ENCODE measurements at regions not wholly inside any gene's neighbourhood (a gene's known extent, or its start where the extent isn't known, plus 50 kb on each side); places are given as distances from the start of the nearest gene placed in this dataset.

- CTCF ChIA-PET: interaction anchor here (0.8 kb wide), 1 partner anchor 324 kb away, joined by 3 read pairs; no protein-coding TSS in a partner anchor
Observed at GRCh38 chr5:164098531-164098930, 593.1 kb downstream of the MAT2B start.

GRCh38 chr5:164098979-164099378, 593.6 kb downstream of the MAT2B start:
- H3K4me3 Mint-ChIP-seq: no peak overlapping the region
- CTCF ChIA-PET: interaction anchor here (0.8 kb wide), 1 partner anchor 323 kb away, joined by 3 read pairs; no protein-coding TSS in a partner anchor
- H3K36me3 Mint-ChIP-seq: peaks cover 1% of the 10 kb centered on the region; the same call in 1 of the 2 replicates

More at GRCh38 chr5:164098531-164098930, 593.1 kb downstream of the MAT2B start:
- Mint-ChIP-seq H3K9me3 (no peaks in the 10 kb centered on the region; the same call in 1 of the 2 replicates), H3K27me3 (ENCODE audit: low read depth) (no peaks in the 10 kb centered on the region), H3K36me3 (no peaks in the 10 kb centered on the region), H3K4me3 (no peak overlapping the region), H3K27ac (no peak overlapping the region), H3K4me1 (peaks cover 12% of the 10 kb centered on the region)
- TF ChIP-seq SMAD4 (CRISPR knock-in tag; IDR thresholded peaks at IDR 0.05) (no peak), NFATC4 (CRISPR knock-in tag; IDR thresholded peaks at IDR 0.05) (no peak), FOXK1 (CRISPR knock-in tag; IDR thresholded peaks at IDR 0.05) (no peak), TCF7 (CRISPR knock-in tag; IDR thresholded peaks at IDR 0.05; ENCODE audit: low read depth) (no peak), OVOL2 (CRISPR knock-in tag; IDR thresholded peaks at IDR 0.05; ENCODE audit: borderline replicate concordance) (no peak), AR (CRISPR knock-in tag; IDR thresholded peaks at IDR 0.05) (no peak), PRRX2 (CRISPR knock-in tag; IDR thresholded peaks at IDR 0.05) (no peak), KAT7 (CRISPR knock-in tag; IDR thresholded peaks at IDR 0.05; ENCODE audit: borderline replicate concordance) (no peak), EMX1 (CRISPR knock-in tag; IDR thresholded peaks at IDR 0.05) (no peak), ZNF396 (CRISPR knock-in tag; IDR thresholded peaks at IDR 0.05; ENCODE audit: borderline replicate concordance) (no peak), TEAD1 (CRISPR knock-in tag; IDR thresholded peaks at IDR 0.05) (no peak), ZSCAN18 (CRISPR knock-in tag; IDR thresholded peaks at IDR 0.05) (no peak), ZNF423 (CRISPR knock-in tag; IDR thresholded peaks at IDR 0.05) (no peak)
- DNase-seq (ENCODE audit: low spot score) (no peak), ATAC-seq (no peak)
- POLR2A ChIA-PET: no interaction called here

GRCh38 chr5:164115420-164115819, 610.0 kb downstream of the MAT2B start:
- DNase-seq (ENCODE audit: low spot score) (no peak), ATAC-seq (no peak)
- H3K27me3 Mint-ChIP-seq (ENCODE audit: low read depth): no peaks in the 10 kb centered on the region
- H3K36me3 Mint-ChIP-seq: peaks cover 17% of the 10 kb centered on the region
- ChIA-PET POLR2A (no interaction called here), CTCF (no interaction called here)
- H3K4me1 Mint-ChIP-seq: peaks cover 14% of the 10 kb centered on the region
- no peak overlapping the region for H3K27ac Mint-ChIP-seq
- no peak overlapping the region for H3K4me3 Mint-ChIP-seq
- peaks cover 28% of the 10 kb centered on the region for H3K9me3 Mint-ChIP-seq
- no peak for TF ChIP-seq ZBTB21 (CRISPR knock-in tag; IDR thresholded peaks at IDR 0.05; ENCODE audit: borderline replicate concordance)

More at GRCh38 chr5:164098979-164099378, 593.6 kb downstream of the MAT2B start:
- Mint-ChIP-seq H3K9me3 (no peaks in the 10 kb centered on the region; the same call in none of the 2 replicates), H3K4me1 (peaks cover 12% of the 10 kb centered on the region), H3K27ac (no peak overlapping the region), H3K27me3 (ENCODE audit: low read depth) (no peaks in the 10 kb centered on the region)
- no peak for TF ChIP-seq KAT7 (CRISPR knock-in tag; IDR thresholded peaks at IDR 0.05; ENCODE audit: borderline replicate concordance)
- TF ChIP-seq ATF3 (CRISPR knock-in tag; conservative IDR thresholded peaks at IDR 0.05): no peak
- TF ChIP-seq ZNF317 (CRISPR knock-in tag; IDR thresholded peaks at IDR 0.05; ENCODE audit: borderline replicate concordance, low read depth): no peak
- no peak for DNase-seq (ENCODE audit: low spot score)
- POLR2A ChIA-PET: no interaction called here
- ATAC-seq: no peak
